ENCODE measurements at regions not wholly inside any gene's neighbourhood (a gene's known extent, or its start where the extent isn't known, plus 50 kb on each side); places are given as distances from the start of the nearest gene placed in this dataset.

GRCh38 chr2:106584304-106584954, 97.3 kb downstream of the CD8B2 start (continued):
- TF ChIP-seq FOS (IDR thresholded peaks at IDR 0.05; ENCODE audit: low read depth, low read length) (no peak), USF2 (IDR thresholded peaks at IDR 0.05; ENCODE audit: low read depth, low read length) (no peak), BHLHE40 (IDR thresholded peaks at IDR 0.05; ENCODE audit: low read depth, low read length) (no peak), MAFK (IDR thresholded peaks at IDR 0.05; ENCODE audit: low read depth, low read length) (no peak)

GRCh38 chr2:106596844-106597243, 109.7 kb downstream of the CD8B2 start:
- POLR2A ChIA-PET (ENCODE audit: unreplicated experiment): no interaction called here
- no peak overlapping the region for H3K56ac ChIP-seq (ENCODE audit: extremely low read depth, insufficient read depth, low read length)
- H2BK120ac ChIP-seq (ENCODE audit: low read depth, low read length): no peak overlapping the region
- WGBS, 2 experiments (ENCODE audit: extremely low coverage in 2 of 2, insufficient read length in 1 of 2): no CpG with 5 or more reads among the region's 4 CpGs
- no peak overlapping the region for H4K8ac ChIP-seq (ENCODE audit: low read depth in 2 of 2, low read length in 2 of 2)
- no peak for TF ChIP-seq USF2 (IDR thresholded peaks at IDR 0.05; ENCODE audit: low read depth, low read length)
- 0 out of 2 replicates have a peak, but pooled peaks have one; percentile 25 for TF ChIP-seq CTCF (conservative IDR thresholded peaks at IDR 0.05; ENCODE audit: low read depth, low read length)
- no peak overlapping the region for H2AK9ac ChIP-seq (replicated peaks; ENCODE audit: low read depth, low read length, poor library complexity)
- H3K9ac ChIP-seq (ENCODE audit: low read depth, low read length): no peak overlapping the region
- no peak overlapping the region for H3K4me2 ChIP-seq (ENCODE audit: low read depth, low read length)
- intact Hi-C loops (cut with micrococcal nuclease): no loop called here
- H3K14ac ChIP-seq (replicated peaks; ENCODE audit: low read depth, low read length): no peak overlapping the region
- in situ Hi-C loops (cut with MboI; ENCODE audit: low sequenced_read_pairs): no loop called here
- no peak overlapping the region for H3K23ac ChIP-seq (ENCODE audit: low read depth, low read length)
- no peaks in the 10 kb centered on the region for H3K4me1 ChIP-seq (ENCODE audit: control insufficient read depth, insufficient read depth, low read length)
- no peaks in the 10 kb centered on the region for H3K27me3 ChIP-seq (ENCODE audit: control insufficient read depth, insufficient read depth, low read length)
- H2BK5ac ChIP-seq (ENCODE audit: low read depth, low read length, poor library complexity, severe bottlenecking): no peak overlapping the region
- H3K18ac ChIP-seq (ENCODE audit: low read depth, low read length): no peak overlapping the region
- H4K91ac ChIP-seq (ENCODE audit: insufficient read depth, low read depth, low read length): no peak overlapping the region
- H3K9me1 ChIP-seq (ENCODE audit: insufficient read depth, low read length): no peaks in the 10 kb centered on the region
- no peaks in the 10 kb centered on the region for H3K79me1 ChIP-seq (ENCODE audit: low read depth in 1 of 2, low read length in 2 of 2)
- no peak overlapping the region for H3K27ac ChIP-seq (ENCODE audit: insufficient read depth, low read length)
- H2BK20ac ChIP-seq (ENCODE audit: low read depth, low read length): no peak overlapping the region
- H2AK5ac ChIP-seq (ENCODE audit: low read depth, low read length): no peak overlapping the region
- no peak overlapping the region for H3K4me3 ChIP-seq (ENCODE audit: insufficient read depth, low read depth, low read length)
- H3K36me3 ChIP-seq (ENCODE audit: control insufficient read depth, insufficient read depth, low read length): no peaks in the 10 kb centered on the region
- ATAC-seq (ENCODE audit: low read depth): peak; percentile 27; the same call in 1 of the 2 replicates
- dilution Hi-C loops (cut with HindIII; ENCODE audit: low sequenced_read_pairs, unreplicated experiment): no loop called here
- no peaks in the 10 kb centered on the region for H4K20me1 ChIP-seq (ENCODE audit: insufficient read depth, low read length)
- H3K9me3 ChIP-seq (ENCODE audit: control insufficient read depth, insufficient read depth, low read length): no peaks in the 10 kb centered on the region
- H2BK15ac ChIP-seq (ENCODE audit: low read depth, low read length): no peak overlapping the region
- H2AFZ ChIP-seq (replicated peaks; ENCODE audit: low read length, poor library complexity): no peak overlapping the region
- no peak overlapping the region for H4K5ac ChIP-seq (ENCODE audit: low read depth, low read length)
- CTCF ChIA-PET: no interaction called here
- H3K4ac ChIP-seq (ENCODE audit: low read depth, low read length): no peak overlapping the region
- peak; percentile 8 for DNase-seq
- no TSS peak for BruUV-seq (replicated peaks)

Measured in IMR-90 (cell line).